Putamen (tissue), 1 donor: ENCODE measurements at regions not wholly inside any gene's neighbourhood (a gene's known extent, or its start where the extent isn't known, plus 50 kb on each side); places are given as distances from the start of the nearest gene placed in this dataset.
"Not testable (repeated sequence)": the region's sequence is repeated elsewhere in the genome, so short reads cannot be mapped to it uniquely, and the experiment has no call there.

Experiments
- DNase-seq: peaks from one replicate; pipeline ENCODE4 v3.0.0-alpha.2; 2016; ENCODE audit warnings: low spot score

- DNase-seq = no peak
These were observed 199.2 kb downstream of the DLEU7 start for GRCh38 chr13:50644081-50644871.

GRCh38 chr13:50645092-50645491 is 198.4 kb downstream of the DLEU7 start:
- DNase-seq = no peak

GRCh38 chr13:50646070-50646469 is 197.4 kb downstream of the DLEU7 start:
- no peak for DNase-seq

- DNase-seq = no peak
These were observed 194.3 kb downstream of the DLEU7 start for GRCh38 chr13:50649211-50649610.

- DNase-seq = no peak
These were observed 192.6 kb downstream of the DLEU7 start for GRCh38 chr13:50650592-50651504.

GRCh38 chr13:50651922-50652321 is 191.6 kb downstream of the DLEU7 start:
- no peak for DNase-seq

GRCh38 chr13:50654331-50654730 is 189.2 kb downstream of the DLEU7 start:
- DNase-seq = no peak

GRCh38 chr13:50661881-50662280 is 181.6 kb downstream of the DLEU7 start:
- DNase-seq = not testable (repeated sequence)

- no peak for DNase-seq
These were observed 178.5 kb downstream of the DLEU7 start for GRCh38 chr13:50664951-50665350.

GRCh38 chr13:50668049-50668448 is 175.4 kb downstream of the DLEU7 start:
- no peak for DNase-seq

- no peak for DNase-seq
These were observed 174.7 kb downstream of the DLEU7 start for GRCh38 chr13:50668691-50669271.

GRCh38 chr13:50670272-50670671 is 173.2 kb downstream of the DLEU7 start:
- no peak for DNase-seq

GRCh38 chr13:50670847-50671496 is 172.5 kb downstream of the DLEU7 start:
- DNase-seq = no peak

- no peak for DNase-seq
These were observed 172.0 kb downstream of the DLEU7 start for GRCh38 chr13:50671497-50671850.

- DNase-seq = no peak
These were observed 171.5 kb downstream of the DLEU7 start for GRCh38 chr13:50672025-50672424.

- no peak for DNase-seq
These were observed 167.8 kb downstream of the DLEU7 start for GRCh38 chr13:50675651-50676050.

GRCh38 chr13:50676602-50677001 is 166.9 kb downstream of the DLEU7 start:
- no peak for DNase-seq

- no peak for DNase-seq
These were observed 166.2 kb downstream of the DLEU7 start for GRCh38 chr13:50677258-50677657.

- DNase-seq = peak; percentile 92
These were observed 165.6 kb downstream of the DLEU7 start for GRCh38 chr13:50677687-50678463.

- DNase-seq = no peak
These were observed 164.9 kb downstream of the DLEU7 start for GRCh38 chr13:50678464-50679162.

GRCh38 chr13:50679321-50679720 is 164.2 kb downstream of the DLEU7 start:
- DNase-seq = no peak
